Endothelial cell (in vitro differentiated cells): ENCODE measurements at regions not wholly inside any gene's neighbourhood (a gene's known extent, or its start where the extent isn't known, plus 50 kb on each side); places are given as distances from the start of the nearest gene placed in this dataset.

Experiments
- DNase-seq: peaks from one replicate; pipeline ENCODE4 v3.0.0; 2021; ENCODE audit warnings: low spot score
- H3K27ac Mint-ChIP-seq: one replicate; pipeline ENCODE4 v1.8.0; 2021; ENCODE audit warnings: mixed read lengths, inconsistent platforms; ENCODE audit not compliant: unreplicated experiment
- H3K27me3 Mint-ChIP-seq: one replicate; pipeline ENCODE4 v1.8.0; 2021; ENCODE audit warnings: mild to moderate bottlenecking, moderate library complexity, mixed read lengths, inconsistent platforms; ENCODE audit not compliant: unreplicated experiment
- H3K36me3 Mint-ChIP-seq: one replicate; pipeline ENCODE4 v1.8.0; 2021; ENCODE audit warnings: mild to moderate bottlenecking, low read depth, mixed read lengths, inconsistent platforms; ENCODE audit not compliant: unreplicated experiment
- H3K4me1 Mint-ChIP-seq: one replicate; pipeline ENCODE4 v1.8.0; 2021; ENCODE audit warnings: mild to moderate bottlenecking, mixed read lengths, inconsistent platforms; ENCODE audit not compliant: unreplicated experiment
- H3K4me3 Mint-ChIP-seq: one replicate; pipeline ENCODE4 v1.8.0; 2021; ENCODE audit warnings: mild to moderate bottlenecking, mixed read lengths, inconsistent platforms; ENCODE audit not compliant: unreplicated experiment
- H3K9me3 Mint-ChIP-seq: one replicate; pipeline ENCODE4 v1.8.0; 2021; ENCODE audit warnings: mixed read lengths, inconsistent platforms; ENCODE audit not compliant: unreplicated experiment
- CTCF ChIP-seq: fragments of 200-600 bp; sonication (generic); IDR thresholded peaks from one replicate; pipeline ENCODE4 v1.5.0; 2021; ENCODE audit warnings: antibody characterized with exemption; ENCODE audit not compliant: unreplicated experiment

- no peak for DNase-seq
- Mint-ChIP-seq H3K4me1 (no peaks in the 10 kb centered on the region), H3K27ac (no peak overlapping the region)
Measured at GRCh38 chr13:107322228-107322627, 754.3 kb upstream of the ARGLU1 start.

GRCh38 chr13:107305178-107305577, 737.2 kb upstream of the ARGLU1 start:
- Mint-ChIP-seq H3K4me1 (no peaks in the 10 kb centered on the region), H3K27ac (no peak overlapping the region), H3K36me3 (no peaks in the 10 kb centered on the region), H3K9me3 (no peaks in the 10 kb centered on the region), H3K27me3 (peaks cover 1% of the 10 kb centered on the region), H3K4me3 (no peak overlapping the region)
- TF ChIP-seq CTCF, result no peak
- DNase-seq, result no peak

More at GRCh38 chr13:107322228-107322627, 754.3 kb upstream of the ARGLU1 start:
- Mint-ChIP-seq H3K4me3 (no peak overlapping the region), H3K9me3 (no peaks in the 10 kb centered on the region), H3K36me3 (no peaks in the 10 kb centered on the region), H3K27me3 (peaks cover 1% of the 10 kb centered on the region)
- no peak for TF ChIP-seq CTCF

DNA sequence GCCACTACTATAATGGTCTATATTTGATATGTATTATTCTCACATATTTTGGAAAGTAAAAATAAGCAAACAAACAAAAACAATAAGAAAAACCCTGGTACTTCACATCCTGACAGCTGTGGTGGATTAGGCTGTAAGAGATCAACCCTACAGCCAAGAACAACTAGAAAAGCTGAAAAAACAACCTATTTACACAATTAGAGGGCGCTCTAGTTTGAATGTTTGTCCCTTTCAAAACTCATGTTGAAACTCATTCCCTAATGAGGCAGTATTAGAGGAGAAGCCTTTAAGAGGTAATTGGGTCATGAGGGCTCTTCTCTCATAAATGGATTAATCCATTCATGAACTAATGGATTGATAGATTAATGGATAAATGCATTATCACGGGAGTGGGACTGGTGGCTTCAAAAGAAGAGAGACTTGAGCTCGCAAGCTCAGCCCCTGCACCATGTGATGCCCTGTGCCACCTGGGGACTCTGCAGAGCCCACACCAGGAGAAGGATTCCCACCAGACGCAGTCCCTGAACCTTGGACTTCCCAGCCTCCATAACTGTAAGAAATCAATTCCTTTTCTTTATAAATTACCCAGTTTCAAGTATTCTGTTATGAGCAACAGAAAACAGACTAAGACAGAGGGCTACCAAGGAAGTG, 733.9 kb upstream of the ARGLU1 start:
- TF ChIP-seq CTCF, result no peak
- Mint-ChIP-seq H3K4me1 (no peaks in the 10 kb centered on the region), H3K4me3 (no peak overlapping the region), H3K36me3 (no peaks in the 10 kb centered on the region), H3K27ac (no peak overlapping the region), H3K27me3 (no peaks in the 10 kb centered on the region), H3K9me3 (no peaks in the 10 kb centered on the region)
- no peak for DNase-seq

DNA sequence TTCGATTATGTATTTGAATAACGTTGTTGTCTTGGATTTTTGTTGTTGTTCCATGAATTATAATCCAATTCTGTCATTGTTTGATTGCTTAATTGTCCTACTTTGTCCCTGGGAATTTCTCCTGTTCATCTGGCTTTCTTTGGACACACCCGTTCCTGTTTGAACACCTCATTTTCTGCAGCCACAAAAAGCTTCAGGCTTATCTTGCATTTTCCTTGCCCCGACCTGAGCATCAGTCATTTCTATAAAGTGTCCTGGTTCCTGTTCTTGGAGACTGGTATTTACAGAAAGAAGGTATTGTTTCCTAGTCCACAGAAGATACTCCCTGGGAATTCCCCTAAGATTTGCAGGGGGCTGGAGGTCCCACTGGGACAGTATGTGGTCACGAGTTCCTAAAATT, 731.8 kb upstream of the ARGLU1 start:
- TF ChIP-seq CTCF, result no peak
- Mint-ChIP-seq H3K27me3 (no peaks in the 10 kb centered on the region), H3K4me1 (no peaks in the 10 kb centered on the region), H3K9me3 (no peaks in the 10 kb centered on the region), H3K27ac (no peak overlapping the region), H3K36me3 (no peaks in the 10 kb centered on the region), H3K4me3 (no peak overlapping the region)
- no peak for DNase-seq

GRCh38 chr13:107296804-107297203, 728.9 kb upstream of the ARGLU1 start:
- Mint-ChIP-seq H3K4me1 (no peaks in the 10 kb centered on the region), H3K36me3 (no peaks in the 10 kb centered on the region), H3K9me3 (no peaks in the 10 kb centered on the region), H3K27me3 (no peaks in the 10 kb centered on the region), H3K4me3 (no peak overlapping the region), H3K27ac (no peak overlapping the region)
- no peak for TF ChIP-seq CTCF
- DNase-seq, result no peak
